ENCODE measurements at regions not wholly inside any gene's neighbourhood (a gene's known extent, or its start where the extent isn't known, plus 50 kb on each side); places are given as distances from the start of the nearest gene placed in this dataset.

GRCh38 chr13:87798536-87798935, 127.4 kb downstream of the SLITRK5 start:
- POLR2A ChIA-PET: no interaction called here
- H3K9me3 Mint-ChIP-seq: no peaks in the 10 kb centered on the region
- H3K27ac Mint-ChIP-seq: no peak overlapping the region
- H3K27me3 Mint-ChIP-seq (ENCODE audit: low read depth): no peaks in the 10 kb centered on the region; the same call in 1 of the 2 replicates
- DNase-seq (ENCODE audit: low spot score) (no peak), ATAC-seq (no peak)
- no peak overlapping the region for H3K4me3 Mint-ChIP-seq
- no peaks in the 10 kb centered on the region for H3K36me3 Mint-ChIP-seq
- TF ChIP-seq SMAD3 (CRISPR knock-in tag; IDR thresholded peaks at IDR 0.05; ENCODE audit: borderline replicate concordance) (no peak), STAT6 (CRISPR knock-in tag; conservative IDR thresholded peaks at IDR 0.05; ENCODE audit: low read depth) (no peak), OVOL2 (CRISPR knock-in tag; IDR thresholded peaks at IDR 0.05; ENCODE audit: borderline replicate concordance) (no peak), TEAD4 (CRISPR knock-in tag; IDR thresholded peaks at IDR 0.05) (no peak), ZBTB21 (CRISPR knock-in tag; IDR thresholded peaks at IDR 0.05; ENCODE audit: borderline replicate concordance) (no peak), NR2C2 (CRISPR knock-in tag; IDR thresholded peaks at IDR 0.05) (no peak), NFE2L1 (CRISPR knock-in tag; IDR thresholded peaks at IDR 0.05) (no peak), CTCF (IDR thresholded peaks at IDR 0.05) (no peak), ZNF532 (CRISPR knock-in tag; IDR thresholded peaks at IDR 0.05; ENCODE audit: borderline replicate concordance) (no peak), ELF4 (CRISPR knock-in tag; IDR thresholded peaks at IDR 0.05; ENCODE audit: low read depth) (no peak), NR1H2 (CRISPR knock-in tag; IDR thresholded peaks at IDR 0.05) (no peak), MLX (CRISPR knock-in tag; IDR thresholded peaks at IDR 0.05) (no peak)
- CTCF ChIA-PET: no interaction called here
- peaks cover 7% of the 10 kb centered on the region for H3K4me1 Mint-ChIP-seq

GRCh38 chr13:87810391-87810801, 139.2 kb downstream of the SLITRK5 start:
- DNase-seq (ENCODE audit: low spot score) (peak; percentile 49), ATAC-seq (peak; percentile 98)
- ChIA-PET POLR2A (no interaction called here), CTCF (interaction anchor here (0.6 to 1.4 kb wide), 5 partner anchors 18 to 139 kb away, joined by 3 to 6 read pairs (median 4); partner anchors contain the start of gene SLITRK5)
- Mint-ChIP-seq H3K36me3 (no peaks in the 10 kb centered on the region), H3K27ac (no peak overlapping the region), H3K9me3 (no peaks in the 10 kb centered on the region), H3K27me3 (ENCODE audit: low read depth) (no peaks in the 10 kb centered on the region), H3K4me3 (peak overlapping the region; percentile 75), H3K4me1 (no peaks in the 10 kb centered on the region)
- TF ChIP-seq MAX (CRISPR knock-in tag; IDR thresholded peaks at IDR 0.05): no peak
- no peak for TF ChIP-seq IRF1 (CRISPR knock-in tag; IDR thresholded peaks at IDR 0.05)
- peak; percentile 87 for TF ChIP-seq ZNF423 (CRISPR knock-in tag; IDR thresholded peaks at IDR 0.05)
- TF ChIP-seq HMGXB4 (CRISPR knock-in tag; IDR thresholded peaks at IDR 0.05): 0 out of 2 replicates have a peak, but pooled peaks have one; percentile 26
- TF ChIP-seq FOXK1 (CRISPR knock-in tag; IDR thresholded peaks at IDR 0.05): no peak
- no peak for TF ChIP-seq NR2C2 (CRISPR knock-in tag; IDR thresholded peaks at IDR 0.05)
